Psoas muscle (tissue), 7 donors: ENCODE measurements at regions not wholly inside any gene's neighbourhood (a gene's known extent, or its start where the extent isn't known, plus 50 kb on each side); places are given as distances from the start of the nearest gene placed in this dataset.

ENCODE experiments used
- ATAC-seq, 4 donors: fragments of 200-7000 bp; cut with Tn5 transposase; one replicate each; pipeline ENCODE4 v1.9.1; 2020; ENCODE audit warnings: moderate library complexity in 3 of 4, mild to moderate bottlenecking in 2 of 4
- DNase-seq, 2 donors: peaks; one replicate each; pipeline ENCODE4 v3.0.0-alpha.2; 2020
- H3K27ac ChIP-seq: fragments of 200-600 bp; one replicate; pipeline ENCODE4 v1.8.0; 2022
- H3K27me3 ChIP-seq, 3 donors: fragments of 200-600 bp in 1 of 3; one replicate each; pipeline versions ENCODE4 v1.6.1 to v1.8.0; 2013 to 2022; ENCODE audit warnings: low read length in 2 of 3, mild to moderate bottlenecking in 2 of 3, moderate library complexity in 1 of 3; ENCODE audit not compliant: insufficient read depth in 3 of 3
- H3K36me3 ChIP-seq, 2 donors: fragments of 200-600 bp in 1 of 2; one replicate each; pipeline versions ENCODE4 v1.6.1 to v1.8.0; 2013 to 2022; ENCODE audit warnings: low read depth in 1 of 2, mild to moderate bottlenecking in 1 of 2, moderate library complexity in 1 of 2; ENCODE audit not compliant: insufficient read depth in 1 of 2
- H3K4me1 ChIP-seq: fragments of 200-600 bp; one replicate; pipeline ENCODE4 v1.8.0; 2022
- H3K4me3 ChIP-seq: fragments of 200-600 bp; one replicate; pipeline ENCODE4 v1.8.0; 2022; ENCODE audit warnings: mild to moderate bottlenecking
- H3K9me3 ChIP-seq: fragments of 200-600 bp; one replicate; pipeline ENCODE4 v1.8.0; 2022
- CTCF ChIP-seq: fragments of 200-600 bp; IDR thresholded peaks from one replicate; pipeline ENCODE4 v1.8.0; 2022; ENCODE audit warnings: antibody characterized with exemption
- WGBS, 3 donors: extraction: QIAGEN DNeasy Blood & Tissue Kit; methylation state at CpG; one replicate each; pipeline versions ENCODE4 v1.1.6 to v1.1.7; 2013; 5-methylcytosine and 5-hydroxymethylcytosine counted together
- intact Hi-C, 2 donors: fragments of 100-400 bp; cut with DNase I; formaldehyde crosslinking; loops; one replicate each; pipeline versions ENCODE4 v1.11.0 to v1.14.2; 2022
- donor health status: healthy with polysubstance abuse.
- donor health status: DM: no; HTN: no; CAD: no; lungs with moderate emphysema.
- donor health status: Bipolar disorder and iron deficiency.
- donor health status: healthy.
- donor health status: DM: yes; HTN: yes; CAD: no.
- donor health status: DM: no; HTN: no; CAD: no.
- donor health status: DM: yes; HTN: yes; CAD: no.

- Histone ChIP-seq H3K27ac (no peak overlapping the region), H3K27me3 (no peaks in the 10 kb centered on the region), H3K36me3 (no peaks in the 10 kb centered on the region), H3K4me3 (no peak overlapping the region), H3K4me1 (no peaks in the 10 kb centered on the region), H3K9me3 (no peaks in the 10 kb centered on the region)
- DNase-seq (no peak), ATAC-seq (no peak)
- intact Hi-C loops = no loop called here
- TF ChIP-seq CTCF = no peak
Measured at GRCh38 chr10:28733245-28733644, 55.9 kb downstream of the BAMBI start.

- TF ChIP-seq CTCF = no peak
- intact Hi-C loops = no loop called here
- ATAC-seq = no peak
Measured at GRCh38 chr10:28733647-28734046, 56.3 kb downstream of the BAMBI start.

GRCh38 chr10:28734938-28735759, 57.8 kb downstream of the BAMBI start:
- H3K9me3 ChIP-seq = no peaks in the 10 kb centered on the region
- no peaks in the 10 kb centered on the region for H3K27me3 ChIP-seq
- 46 to 52% (median 49%) methylated on average over 4 of the region's 4 CpGs for WGBS, 3 donors
- H3K4me1 ChIP-seq = no peaks in the 10 kb centered on the region
- DNase-seq = no peak
- no peak overlapping the region for H3K4me3 ChIP-seq
- no peak for ATAC-seq
- intact Hi-C loops = no loop called here
- no peak overlapping the region for H3K27ac ChIP-seq
- TF ChIP-seq CTCF = no peak
- no peaks in the 10 kb centered on the region for H3K36me3 ChIP-seq

More at GRCh38 chr10:28733647-28734046, 56.3 kb downstream of the BAMBI start:
- Histone ChIP-seq H3K9me3 (no peaks in the 10 kb centered on the region), H3K27ac (no peak overlapping the region), H3K27me3 (no peaks in the 10 kb centered on the region), H3K4me3 (no peak overlapping the region), H3K4me1 (no peaks in the 10 kb centered on the region), H3K36me3 (no peaks in the 10 kb centered on the region)
- WGBS, 3 donors = 88 to 94% (median 89%) methylated on average over 1 of the region's 1 CpG
- DNase-seq = no peak

- no peaks in the 10 kb centered on the region for H3K27me3 ChIP-seq
- no peak for ATAC-seq
- DNase-seq = no peak
- TF ChIP-seq CTCF = no peak
- no peak overlapping the region for H3K27ac ChIP-seq
- WGBS, 3 donors = 41 to 58% (median 53%) methylated on average over 2 of the region's 2 CpGs
- intact Hi-C loops = no loop called here
- no peaks in the 10 kb centered on the region for H3K36me3 ChIP-seq
- H3K4me1 ChIP-seq = no peaks in the 10 kb centered on the region
- H3K4me3 ChIP-seq = no peak overlapping the region
- no peaks in the 10 kb centered on the region for H3K9me3 ChIP-seq
Measured at GRCh38 chr10:28737096-28737495, 59.8 kb downstream of the BAMBI start.

GRCh38 chr10:28738200-28738599, 60.9 kb downstream of the BAMBI start:
- no peaks in the 10 kb centered on the region for H3K9me3 ChIP-seq
- H3K27ac ChIP-seq = no peak overlapping the region
- H3K36me3 ChIP-seq = no peaks in the 10 kb centered on the region
- ATAC-seq (no peak), DNase-seq (no peak)
- intact Hi-C loops = no loop called here
- 71 to 89% (median 82%) methylated on average over 1 of the region's 1 CpG for WGBS, 3 donors
- H3K27me3 ChIP-seq = no peaks in the 10 kb centered on the region
- no peak overlapping the region for H3K4me3 ChIP-seq
- H3K4me1 ChIP-seq = no peaks in the 10 kb centered on the region
- no peak for TF ChIP-seq CTCF
